Nephron progenitor cell (in vitro differentiated cells): ENCODE measurements at regions not wholly inside any gene's neighbourhood (a gene's known extent, or its start where the extent isn't known, plus 50 kb on each side); places are given as distances from the start of the nearest gene placed in this dataset.
"Not testable (repeated sequence)": the region's sequence is repeated elsewhere in the genome, so short reads cannot be mapped to it uniquely, and the experiment has no call there.

Experiments
- DNase-seq: peaks from one replicate; pipeline ENCODE4 v3.0.0; 2021
- H3K27ac Mint-ChIP-seq: 2 replicates; pipeline ENCODE4 v1.8.0; 2021; ENCODE audit warnings: mild to moderate bottlenecking, moderate library complexity, mixed read lengths
- H3K27me3 Mint-ChIP-seq: 2 replicates; pipeline ENCODE4 v1.8.0; 2021; ENCODE audit warnings: mild to moderate bottlenecking, low read depth, mixed read lengths; ENCODE audit not compliant: poor library complexity
- H3K36me3 Mint-ChIP-seq: 2 replicates; pipeline ENCODE4 v1.8.0; 2021; ENCODE audit warnings: low read depth, mixed read lengths
- H3K4me1 Mint-ChIP-seq: 2 replicates; pipeline ENCODE4 v1.8.0; 2021; ENCODE audit warnings: mixed read lengths
- H3K4me3 Mint-ChIP-seq: 2 replicates; pipeline ENCODE4 v1.8.0; 2021; ENCODE audit warnings: mild to moderate bottlenecking, moderate library complexity, mixed read lengths
- H3K9me3 Mint-ChIP-seq: 2 replicates; pipeline ENCODE4 v1.8.0; 2021; ENCODE audit warnings: mild to moderate bottlenecking, moderate library complexity, mixed read lengths
- CTCF ChIP-seq: fragments of 200-600 bp; sonication (generic); IDR thresholded peaks from 2 replicates; pipeline ENCODE4 v1.5.0; 2021; ENCODE audit warnings: antibody characterized with exemption

GRCh38 chr11:45745065-45745811, 59.7 kb upstream of the SLC35C1 start:
- Mint-ChIP-seq H3K9me3 (peaks cover 3% of the 10 kb centered on the region), H3K4me1 (peaks cover 12% of the 10 kb centered on the region), H3K27me3 (peaks cover 15% of the 10 kb centered on the region), H3K36me3 (no peaks in the 10 kb centered on the region), H3K4me3 (no peak overlapping the region), H3K27ac (no peak overlapping the region)
- no peak for TF ChIP-seq CTCF
- DNase-seq = no peak

- no peak for TF ChIP-seq CTCF
- H3K4me3 Mint-ChIP-seq = no peak overlapping the region
- peaks cover 12% of the 10 kb centered on the region for H3K4me1 Mint-ChIP-seq
- no peak overlapping the region for H3K27ac Mint-ChIP-seq
- DNase-seq = no peak
- peaks cover 9% of the 10 kb centered on the region for H3K27me3 Mint-ChIP-seq
- no peaks in the 10 kb centered on the region for H3K36me3 Mint-ChIP-seq
- peaks cover 15% of the 10 kb centered on the region for H3K9me3 Mint-ChIP-seq
Observed at GRCh38 chr11:45743556-45744468, 61.1 kb upstream of the SLC35C1 start.

GRCh38 chr11:45741582-45741981, 63.4 kb upstream of the SLC35C1 start:
- no peak for TF ChIP-seq CTCF
- H3K27ac Mint-ChIP-seq = no peak overlapping the region
- H3K27me3 Mint-ChIP-seq = peaks cover 9% of the 10 kb centered on the region
- DNase-seq = no peak
- H3K4me1 Mint-ChIP-seq = peaks cover 12% of the 10 kb centered on the region
- peaks cover 22% of the 10 kb centered on the region for H3K9me3 Mint-ChIP-seq
- peaks cover 6% of the 10 kb centered on the region for H3K36me3 Mint-ChIP-seq
- H3K4me3 Mint-ChIP-seq = no peak overlapping the region

GRCh38 chr11:45741032-45741431, 63.9 kb upstream of the SLC35C1 start:
- Mint-ChIP-seq H3K27me3 (peaks cover 9% of the 10 kb centered on the region), H3K27ac (no peak overlapping the region), H3K36me3 (peaks cover 6% of the 10 kb centered on the region), H3K4me1 (peaks cover 12% of the 10 kb centered on the region), H3K9me3 (peaks cover 28% of the 10 kb centered on the region), H3K4me3 (no peak overlapping the region)
- no peak for DNase-seq
- TF ChIP-seq CTCF = no peak

- H3K36me3 Mint-ChIP-seq = peaks cover 6% of the 10 kb centered on the region
- no peak overlapping the region for H3K4me3 Mint-ChIP-seq
- H3K27me3 Mint-ChIP-seq = peaks cover 9% of the 10 kb centered on the region
- H3K27ac Mint-ChIP-seq = no peak overlapping the region
- peaks cover 30% of the 10 kb centered on the region for H3K9me3 Mint-ChIP-seq
- TF ChIP-seq CTCF = no peak
- no peak for DNase-seq
- H3K4me1 Mint-ChIP-seq = peaks cover 10% of the 10 kb centered on the region
Observed at GRCh38 chr11:45739866-45740265, 65.1 kb upstream of the SLC35C1 start.

- H3K4me1 Mint-ChIP-seq, H3K36me3 Mint-ChIP-seq, H3K27ac Mint-ChIP-seq, H3K4me3 Mint-ChIP-seq, DNase-seq: not testable (repeated sequence)
- Mint-ChIP-seq H3K9me3 (peaks cover 30% of the 10 kb centered on the region), H3K27me3 (peaks cover 12% of the 10 kb centered on the region)
Observed at GRCh38 chr11:45739071-45739470, 65.9 kb upstream of the SLC35C1 start.

GRCh38 chr11:45738194-45738593, 66.8 kb upstream of the SLC35C1 start:
- not testable (repeated sequence) for H3K36me3 Mint-ChIP-seq, H3K27ac Mint-ChIP-seq, H3K4me3 Mint-ChIP-seq, DNase-seq, H3K27me3 Mint-ChIP-seq
- Mint-ChIP-seq H3K9me3 (peaks cover 30% of the 10 kb centered on the region), H3K4me1 (peaks cover 12% of the 10 kb centered on the region)
